ENCODE measurements at regions not wholly inside any gene's neighbourhood (a gene's known extent, or its start where the extent isn't known, plus 50 kb on each side); places are given as distances from the start of the nearest gene placed in this dataset.

GRCh38 chr12:3933074-3933818, 60.0 kb upstream of the PARP11 start:
- WGBS, 2 donors: 77 to 78% methylated on average over 8 to 9 of the region's 9 CpGs
- Histone ChIP-seq H3K9me3 (no peaks in the 10 kb centered on the region), H3K27me3 (peaks cover 0 to 63% (median 0%) of the 10 kb centered on the region in 4 donors), H3K36me3 (no peaks in the 10 kb centered on the region), H3K27ac (no peak overlapping the region), H3K4me1 (no peaks in the 10 kb centered on the region), H3K4me3 (no peak overlapping the region)
- TF ChIP-seq POLR2A (IDR thresholded peaks at IDR 0.05): no peak
- no peak for TF ChIP-seq CTCF (IDR thresholded peaks at IDR 0.05)
- no peak for DNase-seq
- intact Hi-C loops (cut with DNase I): no loop called here

GRCh38 chr12:3931776-3932175, 58.6 kb upstream of the PARP11 start:
- no peaks in the 10 kb centered on the region for H3K36me3 ChIP-seq
- no peak overlapping the region for H3K27ac ChIP-seq
- intact Hi-C loops (cut with DNase I): no loop called here
- H3K4me3 ChIP-seq: no peak overlapping the region
- TF ChIP-seq POLR2A (IDR thresholded peaks at IDR 0.05): no peak
- 12 to 44% methylated on average over 1 to 3 of the region's 5 CpGs for WGBS, 2 donors
- no peak for DNase-seq
- no peaks in the 10 kb centered on the region for H3K9me3 ChIP-seq
- H3K4me1 ChIP-seq: no peaks in the 10 kb centered on the region
- H3K27me3 ChIP-seq: peaks cover 0 to 76% (median 0%) of the 10 kb centered on the region in 4 donors

- no peak for DNase-seq
- no peak for TF ChIP-seq POLR2A (IDR thresholded peaks at IDR 0.05)
- TF ChIP-seq CTCF (IDR thresholded peaks at IDR 0.05): no peak
- Histone ChIP-seq H3K4me3 (no peak overlapping the region), H3K9me3 (no peaks in the 10 kb centered on the region), H3K36me3 (no peaks in the 10 kb centered on the region), H3K27ac (no peak overlapping the region), H3K4me1 (no peaks in the 10 kb centered on the region), H3K27me3 (peaks cover 0 to 82% (median 0%) of the 10 kb centered on the region in 4 donors)
- intact Hi-C loops (cut with DNase I): no loop called here
- 33 to 78% methylated on average over 3 to 4 of the region's 4 CpGs for WGBS, 2 donors
Observed at GRCh38 chr12:3931206-3931605, 58.0 kb upstream of the PARP11 start.

- 84 to 85% methylated on average over 5 to 6 of the region's 10 CpGs for WGBS, 2 donors
- TF ChIP-seq CTCF (IDR thresholded peaks at IDR 0.05): no peak
- TF ChIP-seq POLR2A (IDR thresholded peaks at IDR 0.05): no peak
- Histone ChIP-seq H3K27ac (no peak overlapping the region), H3K9me3 (no peaks in the 10 kb centered on the region), H3K27me3 (peaks cover 0 to 94% (median 0%) of the 10 kb centered on the region in 4 donors), H3K36me3 (no peaks in the 10 kb centered on the region), H3K4me1 (no peaks in the 10 kb centered on the region), H3K4me3 (no peak overlapping the region)
- no peak for DNase-seq
- intact Hi-C loops (cut with DNase I): no loop called here
Observed at GRCh38 chr12:3929875-3930615, 56.8 kb upstream of the PARP11 start.

- TF ChIP-seq POLR2A (IDR thresholded peaks at IDR 0.05) (no peak), CTCF (IDR thresholded peaks at IDR 0.05) (no peak)
- H3K27me3 ChIP-seq: peaks cover 0 to 98% (median 0%) of the 10 kb centered on the region in 4 donors
- no peaks in the 10 kb centered on the region for H3K9me3 ChIP-seq
- intact Hi-C loops (cut with DNase I): no loop called here
- no peak overlapping the region for H3K4me3 ChIP-seq
- 10 to 16% methylated on average over 6 of the region's 6 CpGs for WGBS, 2 donors
- H3K36me3 ChIP-seq: no peaks in the 10 kb centered on the region
- no peak overlapping the region for H3K27ac ChIP-seq
- no peaks in the 10 kb centered on the region for H3K4me1 ChIP-seq
- no peak for DNase-seq
Observed at GRCh38 chr12:3928538-3929184, 55.5 kb upstream of the PARP11 start.
